Lung (tissue), 11 donors: ENCODE measurements at regions not wholly inside any gene's neighbourhood (a gene's known extent, or its start where the extent isn't known, plus 50 kb on each side); places are given as distances from the start of the nearest gene placed in this dataset.
A peak's percentile ranks its signal among the peaks of the same experiment; 100 is the strongest.

Experiments used
- ATAC-seq: fragments of 200-7000 bp; cut with Tn5 transposase; one replicate; pipeline ENCODE4 v1.9.1; 2020; ENCODE audit warnings: moderate number of reproducible peaks; ENCODE audit not compliant: insufficient read depth, low FRiP score
- DNase-seq, 3 donors: peaks; one replicate each; pipeline ENCODE4 v3.0.0-alpha.2; 2013 to 2017
- H3K27ac ChIP-seq, 2 donors: one replicate each; pipeline ENCODE4 v1.5.1; 2013; ENCODE audit warnings: mild to moderate bottlenecking in 2 of 2, moderate library complexity in 2 of 2, control low read depth in 1 of 2, inconsistent platforms in 1 of 2, low read depth in 1 of 2, low read length in 1 of 2
- H3K27me3 ChIP-seq, 3 donors: one replicate each; pipeline ENCODE4 v1.5.1; 2013; ENCODE audit warnings: low read length in 2 of 3; ENCODE audit not compliant: control insufficient read depth in 3 of 3, insufficient read depth in 3 of 3
- H3K36me3 ChIP-seq, 4 donors: one replicate each; pipeline ENCODE4 v1.5.1; 2013; ENCODE audit warnings: low read length in 4 of 4, mild to moderate bottlenecking in 1 of 4, moderate library complexity in 1 of 4; ENCODE audit not compliant: control insufficient read depth in 4 of 4, insufficient read depth in 4 of 4
- H3K4me1 ChIP-seq, 5 donors: one replicate each; pipeline ENCODE4 v1.5.1; 2013; ENCODE audit warnings: low read length in 5 of 5, mild to moderate bottlenecking in 2 of 5, moderate library complexity in 1 of 5; ENCODE audit not compliant: control insufficient read depth in 5 of 5, insufficient read depth in 5 of 5
- H3K4me3 ChIP-seq: one replicate; pipeline ENCODE4 v1.5.1; 2013; ENCODE audit warnings: mild to moderate bottlenecking, control low read depth, moderate library complexity
- H3K9ac ChIP-seq, 2 donors: one replicate each; pipeline ENCODE4 v1.5.1; 2013; ENCODE audit warnings: low read length in 2 of 2, control low read depth in 1 of 2; ENCODE audit not compliant: insufficient read depth in 1 of 2
- H3K9me3 ChIP-seq, 4 donors: one replicate each; pipeline ENCODE4 v1.5.1; 2013; ENCODE audit warnings: low read length in 3 of 4, mild to moderate bottlenecking in 1 of 4, moderate library complexity in 1 of 4; ENCODE audit not compliant: control insufficient read depth in 4 of 4, insufficient read depth in 3 of 4
- CTCF ChIP-seq: IDR thresholded peaks from 2 replicates; pipeline ENCODE4 v1.5.1; 2012; ENCODE audit warnings: mild to moderate bottlenecking; ENCODE audit errors: control extremely low read depth, extremely low read depth
- WGBS, 2 donors: extraction: QIAGEN DNeasy Blood & Tissue Kit; methylation state at CpG; one replicate each; pipeline ENCODE4 v1.1.7; 2013; 5-methylcytosine and 5-hydroxymethylcytosine counted together
- donor health status: control.
- donor health status: control.
- donor health status: Bipolar disorder and iron deficiency.
- donor health status: healthy.
- donor health status: DM: yes; HTN: yes; CAD: no.

- H3K4me3 ChIP-seq: no peak overlapping the region
- DNase-seq (no peak), ATAC-seq (no peak)
- H3K27ac ChIP-seq: no peak overlapping the region
- TF ChIP-seq CTCF: no peak
- H3K9ac ChIP-seq: no peak overlapping the region
- no peaks in the 10 kb centered on the region for H3K4me1 ChIP-seq
- peaks cover 0 to 4% (median 0%) of the 10 kb centered on the region in 4 donors for H3K9me3 ChIP-seq
- no peaks in the 10 kb centered on the region for H3K27me3 ChIP-seq
- no peaks in the 10 kb centered on the region for H3K36me3 ChIP-seq
- WGBS, 2 donors: 92 to 93% methylated on average over 3 of the region's 3 CpGs
Measured at GRCh38 chr10:62946278-62946677, 130.1 kb upstream of the EGR2 start.

DNA sequence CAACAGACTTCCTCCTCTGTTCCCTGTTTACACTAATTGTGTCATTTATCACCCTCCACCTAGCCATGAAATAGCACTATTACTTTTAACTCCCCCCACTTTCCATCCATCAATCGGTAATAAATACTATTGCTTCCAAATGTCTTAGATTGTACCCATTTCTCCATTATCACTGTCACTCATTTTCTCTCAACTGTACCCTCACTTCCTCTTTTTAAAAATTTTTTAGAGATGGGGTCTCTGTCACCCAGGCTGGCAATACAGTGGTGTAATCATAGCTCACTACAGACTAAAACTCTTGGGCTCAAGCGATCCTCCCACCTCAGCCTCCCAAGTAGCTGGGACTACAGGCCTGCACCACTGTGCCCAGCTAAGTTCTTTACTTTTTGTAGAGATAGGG, 123.5 kb upstream of the EGR2 start:
- H3K27ac ChIP-seq: no peak overlapping the region
- no peak for TF ChIP-seq CTCF
- no peak overlapping the region for H3K9ac ChIP-seq
- ATAC-seq (no peak), DNase-seq (no peak)
- H3K36me3 ChIP-seq: no peaks in the 10 kb centered on the region
- H3K27me3 ChIP-seq: no peaks in the 10 kb centered on the region
- WGBS, 2 donors: 90 to 99% methylated on average over 2 of the region's 2 CpGs
- H3K4me3 ChIP-seq: no peak overlapping the region
- no peaks in the 10 kb centered on the region for H3K4me1 ChIP-seq
- peaks cover 0 to 2% (median 0%) of the 10 kb centered on the region in 4 donors for H3K9me3 ChIP-seq

GRCh38 chr10:62938672-62939071, 122.5 kb upstream of the EGR2 start:
- no peak for TF ChIP-seq CTCF
- Histone ChIP-seq H3K9me3 (peaks cover 0 to 2% (median 0%) of the 10 kb centered on the region in 4 donors), H3K9ac (no peak overlapping the region), H3K27ac (no peak overlapping the region), H3K4me3 (no peak overlapping the region), H3K27me3 (no peaks in the 10 kb centered on the region), H3K36me3 (no peaks in the 10 kb centered on the region), H3K4me1 (no peaks in the 10 kb centered on the region)
- ATAC-seq: no peak
- DNase-seq: peak in 1 of 3 donors; percentile 23
- 90 to 96% methylated on average over 5 of the region's 5 CpGs for WGBS, 2 donors

DNA sequence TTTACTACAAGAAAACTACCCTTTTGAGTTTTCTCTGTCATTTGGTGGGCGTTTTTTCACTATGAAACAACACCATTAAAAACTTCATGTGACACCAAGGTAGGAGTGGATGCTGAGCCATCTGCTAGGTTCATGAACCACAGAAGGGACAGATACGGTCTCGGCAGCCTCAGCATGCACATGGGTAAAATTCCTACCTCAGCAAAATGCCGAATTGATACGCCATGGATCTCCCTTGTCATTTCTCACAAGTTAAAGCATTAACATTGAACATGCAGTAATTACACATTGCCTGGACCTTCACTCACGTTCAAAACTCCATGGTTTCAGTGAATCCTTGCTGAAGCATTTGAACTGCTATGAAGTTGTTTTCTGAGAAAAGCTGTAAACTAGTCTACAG, 121.5 kb upstream of the EGR2 start:
- DNase-seq (no peak), ATAC-seq (no peak)
- Histone ChIP-seq H3K27ac (no peak overlapping the region), H3K4me3 (no peak overlapping the region), H3K9ac (no peak overlapping the region), H3K4me1 (no peaks in the 10 kb centered on the region), H3K27me3 (no peaks in the 10 kb centered on the region), H3K9me3 (peaks cover 0 to 2% (median 0%) of the 10 kb centered on the region in 4 donors), H3K36me3 (no peaks in the 10 kb centered on the region)
- 91 to 96% methylated on average over 6 of the region's 6 CpGs for WGBS, 2 donors
- TF ChIP-seq CTCF: no peak
